Colonic mucosa (tissue), 4 donors: ENCODE measurements at regions not wholly inside any gene's neighbourhood (a gene's known extent, or its start where the extent isn't known, plus 50 kb on each side); places are given as distances from the start of the nearest gene placed in this dataset.
"Not testable (repeated sequence)": the region's sequence is repeated elsewhere in the genome, so short reads cannot be mapped to it uniquely, and the experiment has no call there.

Experiments used
- DNase-seq: peaks from one replicate; pipeline ENCODE4 v3.0.0-alpha.2; 2020
- H3K27ac ChIP-seq: fragments of 200-600 bp; one replicate; pipeline ENCODE4 v1.8.0; 2021
- H3K27me3 ChIP-seq: fragments of 200-600 bp; one replicate; pipeline ENCODE4 v1.8.0; 2021
- H3K36me3 ChIP-seq: fragments of 200-600 bp; one replicate; pipeline ENCODE4 v1.8.0; 2021
- H3K4me1 ChIP-seq: fragments of 200-600 bp; one replicate; pipeline ENCODE4 v1.8.0; 2021; ENCODE audit warnings: mild to moderate bottlenecking
- H3K4me3 ChIP-seq: fragments of 200-600 bp; one replicate; pipeline ENCODE4 v1.8.0; 2021
- H3K9ac ChIP-seq, 2 donors: one replicate each; pipeline ENCODE4 v1.7.0; 2013; ENCODE audit warnings: control low read depth in 2 of 2, low read depth in 2 of 2, low read length in 2 of 2
- H3K9me3 ChIP-seq: fragments of 200-600 bp; one replicate; pipeline ENCODE4 v1.8.0; 2021
- CTCF ChIP-seq: fragments of 200-600 bp; IDR thresholded peaks from one replicate; pipeline ENCODE4 v1.8.0; 2022; ENCODE audit warnings: antibody characterized with exemption, mild to moderate bottlenecking
- intact Hi-C: fragments of 100-400 bp; cut with DNase I; formaldehyde crosslinking; loops from one replicate; pipeline ENCODE4 v1.14.1; 2022
- donor health status: healthy.
- donor health status: DM: no; HTN: no; CAD: no.
- donor health status: DM: no; HTN: no; CAD: no.

GRCh38 chr7:12833829-12834228 lies 146.4 kb downstream of the ARL4A start:
- TF ChIP-seq CTCF, result no peak
- no peak for DNase-seq
- no peaks in the 10 kb centered on the region for H3K27me3 ChIP-seq

GRCh38 chr7:12834782-12835181 lies 147.3 kb downstream of the ARL4A start:
- DNase-seq, result no peak
- H3K4me1 ChIP-seq, result no peaks in the 10 kb centered on the region
- no peaks in the 10 kb centered on the region for H3K27me3 ChIP-seq
- H3K9me3 ChIP-seq, result no peaks in the 10 kb centered on the region
- H3K36me3 ChIP-seq, result no peaks in the 10 kb centered on the region
- no peak overlapping the region for H3K27ac ChIP-seq
- H3K9ac ChIP-seq, result no peak overlapping the region
- no peak overlapping the region for H3K4me3 ChIP-seq
- intact Hi-C loops, result no loop called here
- no peak for TF ChIP-seq CTCF

More at GRCh38 chr7:12833829-12834228, 146.4 kb downstream of the ARL4A start:
- no peak overlapping the region for H3K9ac ChIP-seq
- intact Hi-C loops, result no loop called here
- no peaks in the 10 kb centered on the region for H3K36me3 ChIP-seq
- H3K4me3 ChIP-seq, result no peak overlapping the region
- no peaks in the 10 kb centered on the region for H3K4me1 ChIP-seq
- H3K27ac ChIP-seq, result no peak overlapping the region
- no peaks in the 10 kb centered on the region for H3K9me3 ChIP-seq

- DNase-seq, result no peak
Observed at GRCh38 chr7:12839508-12840153, 152.2 kb downstream of the ARL4A start.

GRCh38 chr7:12844732-12845131 lies 157.3 kb downstream of the ARL4A start:
- H3K4me3 ChIP-seq, H3K9ac ChIP-seq, intact Hi-C loops, H3K9me3 ChIP-seq, H3K36me3 ChIP-seq, DNase-seq, H3K27ac ChIP-seq, H3K4me1 ChIP-seq, H3K27me3 ChIP-seq: not testable (repeated sequence)

More at GRCh38 chr7:12839508-12840153, 152.2 kb downstream of the ARL4A start:
- Histone ChIP-seq H3K27ac (no peak overlapping the region), H3K36me3 (no peaks in the 10 kb centered on the region), H3K9me3 (no peaks in the 10 kb centered on the region), H3K4me3 (no peak overlapping the region), H3K9ac (no peak overlapping the region), H3K27me3 (no peaks in the 10 kb centered on the region), H3K4me1 (no peaks in the 10 kb centered on the region)
- TF ChIP-seq CTCF, result no peak
- intact Hi-C loops, result no loop called here

GRCh38 chr7:12847001-12847400 lies 159.6 kb downstream of the ARL4A start:
- no peaks in the 10 kb centered on the region for H3K27me3 ChIP-seq
- no peaks in the 10 kb centered on the region for H3K9me3 ChIP-seq
- H3K27ac ChIP-seq, result no peak overlapping the region
- H3K4me3 ChIP-seq, result no peak overlapping the region
- no peak for TF ChIP-seq CTCF
- no peaks in the 10 kb centered on the region for H3K36me3 ChIP-seq
- H3K9ac ChIP-seq, result no peak overlapping the region
- no peaks in the 10 kb centered on the region for H3K4me1 ChIP-seq
- no peak for DNase-seq
- intact Hi-C loops, result no loop called here

GRCh38 chr7:12851142-12851541 lies 163.7 kb downstream of the ARL4A start:
- Histone ChIP-seq H3K36me3 (no peaks in the 10 kb centered on the region), H3K9me3 (no peaks in the 10 kb centered on the region), H3K9ac (no peak overlapping the region), H3K27ac (no peak overlapping the region), H3K4me3 (no peak overlapping the region), H3K4me1 (no peaks in the 10 kb centered on the region), H3K27me3 (no peaks in the 10 kb centered on the region)
- intact Hi-C loops, result no loop called here
- no peak for TF ChIP-seq CTCF
- DNase-seq, result no peak
